Hepatocyte (in vitro differentiated cells): ENCODE measurements at regions not wholly inside any gene's neighbourhood (a gene's known extent, or its start where the extent isn't known, plus 50 kb on each side); places are given as distances from the start of the nearest gene placed in this dataset.
A peak's percentile ranks its signal among the peaks of the same experiment; 100 is the strongest.

Source experiments
- DNase-seq: peaks from one replicate; pipeline ENCODE4 v3.0.0-alpha.2; 2016; ENCODE audit warnings: low spot score
- H2AFZ ChIP-seq: fragments of 200-600 bp; sonication (generic); 2 replicates; pipeline ENCODE4 v1.6.0; 2016; ENCODE audit warnings: antibody characterized with exemption, mild to moderate bottlenecking
- H3K27ac ChIP-seq: fragments of 200-600 bp; sonication (generic); 2 replicates; pipeline ENCODE4 v1.5.1; 2016; ENCODE audit warnings: mild to moderate bottlenecking
- H3K27me3 ChIP-seq: fragments of 200-600 bp; sonication (generic); 2 replicates; pipeline ENCODE4 v1.6.1; 2016
- H3K36me3 ChIP-seq: fragments of 200-600 bp; sonication (generic); replicated peaks from 2 replicates; pipeline ENCODE4 v1.5.1; 2016; ENCODE audit warnings: low read depth; ENCODE audit not compliant: insufficient read depth
- H3K4me1 ChIP-seq: fragments of 200-600 bp; sonication (generic); 2 replicates; pipeline ENCODE4 v1.5.1; 2016; ENCODE audit warnings: mild to moderate bottlenecking, moderate library complexity; ENCODE audit not compliant: insufficient read depth
- H3K4me2 ChIP-seq: fragments of 200-600 bp; sonication (generic); 2 replicates; pipeline ENCODE4 v1.6.0; 2016
- H3K4me3 ChIP-seq: fragments of 200-600 bp; sonication (generic); 2 replicates; pipeline ENCODE4 v1.5.1; 2016; ENCODE audit warnings: mild to moderate bottlenecking
- H3K79me2 ChIP-seq: fragments of 200-600 bp; sonication (generic); 2 replicates; pipeline ENCODE4 v1.6.0; 2017; ENCODE audit warnings: mild to moderate bottlenecking
- H3K9me2 ChIP-seq: fragments of 200-600 bp; sonication (generic); replicated peaks from 2 replicates; pipeline ENCODE4 v1.6.0; 2017; ENCODE audit warnings: mild to moderate bottlenecking; ENCODE audit not compliant: insufficient read depth
- H3K9me3 ChIP-seq: fragments of 200-600 bp; sonication (generic); 2 replicates; pipeline ENCODE4 v1.5.1; 2016; ENCODE audit warnings: low read depth, mild to moderate bottlenecking
- H4K20me1 ChIP-seq: fragments of 200-600 bp; sonication (generic); 2 replicates; pipeline ENCODE4 v1.6.0; 2016; ENCODE audit warnings: mild to moderate bottlenecking; ENCODE audit not compliant: insufficient read depth, poor library complexity, severe bottlenecking
- EZH2 ChIP-seq: fragments of 200-600 bp; sonication (generic); IDR thresholded peaks from 2 replicates; pipeline ENCODE4 v1.6.1; 2016; ENCODE audit warnings: antibody characterized with exemption, mild to moderate bottlenecking, borderline replicate concordance
- EZH2phosphoT487 ChIP-seq: fragments of 200-600 bp; sonication (generic); IDR thresholded peaks from one replicate; pipeline ENCODE4 v1.6.1; 2018; ENCODE audit warnings: antibody characterized with exemption, mild to moderate bottlenecking, low read depth, moderate library complexity; ENCODE audit not compliant: unreplicated experiment, severe bottlenecking
- WGBS: methylation state at CpG from one replicate; pipeline ENCODE4 v1.1.6; 2016; ENCODE audit warnings: low lambda C conversion rate; ENCODE audit errors: missing lambda C conversion rate; 5-methylcytosine and 5-hydroxymethylcytosine counted together
- TF ChIP-seq, protein P1 (sequence below): fragments of 200-600 bp; sonication (generic); IDR thresholded peaks from 2 replicates; pipeline ENCODE4 v1.5.1; 2016; ENCODE audit warnings: antibody characterized with exemption, mild to moderate bottlenecking; ENCODE audit not compliant: poor library complexity

- H3K36me3 ChIP-seq = no peaks in the 10 kb centered on the region
- no peaks in the 10 kb centered on the region for H3K9me2 ChIP-seq
- H3K27ac ChIP-seq = no peak overlapping the region
- DNase-seq = no peak
- no peaks in the 10 kb centered on the region for H3K4me1 ChIP-seq
- no peak overlapping the region for H2AFZ ChIP-seq
- H3K4me2 ChIP-seq = no peak overlapping the region
- TF ChIP-seq EZH2 (no peak), EZH2phosphoT487 (no peak)
- TF ChIP-seq, protein P1, sequence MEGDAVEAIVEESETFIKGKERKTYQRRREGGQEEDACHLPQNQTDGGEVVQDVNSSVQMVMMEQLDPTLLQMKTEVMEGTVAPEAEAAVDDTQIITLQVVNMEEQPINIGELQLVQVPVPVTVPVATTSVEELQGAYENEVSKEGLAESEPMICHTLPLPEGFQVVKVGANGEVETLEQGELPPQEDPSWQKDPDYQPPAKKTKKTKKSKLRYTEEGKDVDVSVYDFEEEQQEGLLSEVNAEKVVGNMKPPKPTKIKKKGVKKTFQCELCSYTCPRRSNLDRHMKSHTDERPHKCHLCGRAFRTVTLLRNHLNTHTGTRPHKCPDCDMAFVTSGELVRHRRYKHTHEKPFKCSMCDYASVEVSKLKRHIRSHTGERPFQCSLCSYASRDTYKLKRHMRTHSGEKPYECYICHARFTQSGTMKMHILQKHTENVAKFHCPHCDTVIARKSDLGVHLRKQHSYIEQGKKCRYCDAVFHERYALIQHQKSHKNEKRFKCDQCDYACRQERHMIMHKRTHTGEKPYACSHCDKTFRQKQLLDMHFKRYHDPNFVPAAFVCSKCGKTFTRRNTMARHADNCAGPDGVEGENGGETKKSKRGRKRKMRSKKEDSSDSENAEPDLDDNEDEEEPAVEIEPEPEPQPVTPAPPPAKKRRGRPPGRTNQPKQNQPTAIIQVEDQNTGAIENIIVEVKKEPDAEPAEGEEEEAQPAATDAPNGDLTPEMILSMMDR = peak; percentile 35
- no peak overlapping the region for H3K4me3 ChIP-seq
- no peaks in the 10 kb centered on the region for H3K9me3 ChIP-seq
- H4K20me1 ChIP-seq = no peaks in the 10 kb centered on the region
- no peaks in the 10 kb centered on the region for H3K79me2 ChIP-seq
- WGBS = 57% methylated on average over 2 of the region's 2 CpGs
- no peaks in the 10 kb centered on the region for H3K27me3 ChIP-seq
Observed at GRCh38 chr4:89586864-89587263, 250.1 kb downstream of the SNCA start.

DNA sequence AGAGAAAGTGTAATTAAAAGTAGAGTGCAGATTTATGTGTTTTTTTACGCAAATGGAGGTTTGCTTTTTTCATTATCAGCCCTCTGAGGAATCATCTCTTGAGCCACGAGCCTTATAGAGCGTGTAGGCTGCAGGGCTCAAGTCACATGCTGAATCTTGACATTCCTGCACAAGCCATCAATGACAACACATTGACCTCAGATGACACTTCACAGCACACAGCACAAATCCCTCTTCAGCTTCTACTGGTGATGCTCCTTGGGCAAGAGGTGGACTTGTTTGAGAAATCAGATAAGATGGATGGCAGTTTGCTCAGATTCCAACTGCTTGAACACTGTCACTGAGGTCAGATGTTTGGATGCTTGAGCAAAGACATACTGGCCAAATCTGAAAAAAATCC lies 250.6 kb downstream of the SNCA start:
- Histone ChIP-seq H3K79me2 (no peaks in the 10 kb centered on the region), H3K4me3 (no peak overlapping the region), H3K36me3 (no peaks in the 10 kb centered on the region), H3K4me2 (no peak overlapping the region), H2AFZ (no peak overlapping the region), H3K27me3 (no peaks in the 10 kb centered on the region), H3K4me1 (no peaks in the 10 kb centered on the region), H3K9me2 (no peaks in the 10 kb centered on the region), H4K20me1 (no peaks in the 10 kb centered on the region), H3K9me3 (no peaks in the 10 kb centered on the region), H3K27ac (no peak overlapping the region)
- 57% methylated on average over 3 of the region's 3 CpGs for WGBS
- no peak for DNase-seq
- TF ChIP-seq EZH2 = no peak
- TF ChIP-seq, protein P1 = no peak
- TF ChIP-seq EZH2phosphoT487 = no peak

DNA sequence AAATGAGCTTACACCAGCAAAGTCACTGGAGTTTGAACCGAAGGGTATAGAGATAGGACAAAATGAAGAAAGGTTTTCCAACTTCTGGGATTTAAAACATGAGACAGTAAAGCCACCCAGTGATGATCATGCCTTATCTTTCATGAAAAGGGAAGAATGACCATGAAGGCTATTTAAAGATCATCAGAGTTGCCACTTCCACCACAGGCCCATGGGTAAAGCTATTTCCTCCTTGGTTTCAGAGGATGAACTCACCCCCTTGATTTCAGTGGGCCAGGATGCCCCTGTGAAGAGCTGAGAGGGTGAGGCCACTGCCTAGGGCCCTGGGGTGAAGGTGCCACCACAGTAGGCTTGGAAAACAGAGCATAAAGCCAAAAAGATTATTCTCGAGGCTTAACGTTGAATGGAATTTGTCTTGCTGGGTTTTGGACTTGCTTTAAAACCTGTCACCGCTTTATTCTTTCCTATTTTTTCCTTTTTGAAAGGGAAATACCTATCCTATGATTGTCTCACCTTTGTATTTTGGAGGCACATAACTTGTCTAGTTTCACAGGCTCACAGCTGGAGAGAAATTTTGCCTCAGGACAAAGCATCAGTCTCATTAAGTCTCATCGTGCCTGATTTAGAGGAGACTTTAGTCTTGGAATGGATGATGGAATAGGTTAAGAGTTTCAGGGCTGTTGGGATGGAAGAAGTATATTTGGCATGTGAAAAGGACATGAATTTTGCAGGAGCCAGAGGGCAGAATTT lies 254.0 kb downstream of the SNCA start:
- whole genome bisulfite sequencing = 93% methylated on average over 5 of the region's 5 CpGs

More for the DNA sequence above, 254.0 kb downstream of the SNCA start:
- no peaks in the 10 kb centered on the region for H3K27me3 ChIP-seq
- TF ChIP-seq, protein P1 = no peak
- TF ChIP-seq EZH2phosphoT487 (no peak), EZH2 (no peak)
- H3K9me3 ChIP-seq = no peaks in the 10 kb centered on the region
- H3K27ac ChIP-seq = no peak overlapping the region
- no peak overlapping the region for H2AFZ ChIP-seq
- no peak overlapping the region for H3K4me3 ChIP-seq
- no peaks in the 10 kb centered on the region for H4K20me1 ChIP-seq
- no peaks in the 10 kb centered on the region for H3K4me1 ChIP-seq
- H3K9me2 ChIP-seq = no peaks in the 10 kb centered on the region
- no peak overlapping the region for H3K4me2 ChIP-seq
- no peaks in the 10 kb centered on the region for H3K79me2 ChIP-seq
- no peaks in the 10 kb centered on the region for H3K36me3 ChIP-seq
- no peak for DNase-seq
